Left forelimb (tissue), 1 donor: ENCODE measurements at regions not wholly inside any gene's neighbourhood (a gene's known extent, or its start where the extent isn't known, plus 50 kb on each side); places are given as distances from the start of the nearest gene placed in this dataset.
"Not testable (repeated sequence)": the region's sequence is repeated elsewhere in the genome, so short reads cannot be mapped to it uniquely, and the experiment has no call there.

Experiments
- DNase-seq: peaks from one replicate; pipeline ENCODE4 v3.0.0-alpha.2; 2018; ENCODE audit warnings: low spot score

DNA sequence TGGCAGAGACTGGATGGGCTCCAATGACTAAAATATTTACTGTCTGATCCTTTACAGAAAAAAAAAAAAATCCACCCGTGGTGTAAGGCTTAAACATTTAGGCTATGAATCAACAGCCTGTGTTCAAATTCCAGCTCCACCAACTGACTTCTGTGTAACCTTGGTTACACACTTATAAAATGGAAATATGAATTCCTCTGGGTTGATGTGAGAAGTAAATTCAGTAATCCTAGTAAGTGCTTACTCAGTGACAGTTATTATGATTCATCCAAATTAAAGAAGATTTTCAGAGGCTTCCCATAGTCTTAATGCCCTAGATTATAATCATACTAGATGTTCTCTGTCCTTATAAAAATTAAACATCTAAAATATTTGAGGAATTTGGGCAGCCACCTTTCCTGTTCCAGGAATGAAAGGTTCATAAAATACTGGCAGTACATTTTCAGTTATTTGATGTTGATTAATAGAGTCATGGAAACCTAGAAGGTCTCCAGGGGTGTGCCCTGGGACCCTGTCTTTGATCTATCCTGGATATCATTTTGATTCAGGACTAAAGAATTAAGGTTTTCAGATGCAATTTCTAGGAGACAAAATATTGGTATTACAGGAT is 180.3 kb upstream of the ZNF217 start:
- no peak for DNase-seq

DNA sequence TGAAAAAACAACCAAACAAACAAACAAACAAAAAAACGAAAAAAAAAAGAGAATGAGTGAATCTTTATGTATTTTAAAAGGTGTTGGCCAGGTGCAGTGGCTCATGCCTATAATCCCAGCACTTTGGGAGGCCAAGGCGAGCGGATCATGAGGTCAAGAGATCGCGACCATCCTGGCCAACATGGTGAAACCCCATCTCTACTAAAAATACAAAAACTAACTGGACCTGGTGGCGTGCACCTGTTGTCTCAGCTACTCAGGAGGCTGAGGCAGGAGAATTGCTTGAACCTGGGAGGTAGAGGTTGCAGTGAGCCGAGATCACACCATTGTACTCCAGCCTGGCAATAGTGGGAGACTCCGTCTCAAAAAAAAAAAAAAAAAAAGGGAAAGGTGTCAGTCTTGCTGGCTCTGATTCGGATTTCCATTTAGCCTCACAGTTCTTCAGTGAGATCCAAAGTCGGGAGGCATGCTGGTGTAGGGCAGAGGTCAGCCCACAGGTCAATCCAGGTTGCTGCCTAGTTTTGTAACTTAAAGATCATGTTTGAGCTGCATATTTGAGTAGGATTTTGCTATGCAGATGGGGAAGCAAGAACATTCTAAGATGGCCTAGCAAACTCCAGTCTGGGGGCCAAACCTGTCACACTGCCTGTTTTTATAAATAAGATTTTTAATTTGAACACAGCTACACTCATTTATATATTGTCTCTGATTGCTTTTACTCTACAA is 179.6 kb upstream of the ZNF217 start:
- not testable (repeated sequence) for DNase-seq

DNA sequence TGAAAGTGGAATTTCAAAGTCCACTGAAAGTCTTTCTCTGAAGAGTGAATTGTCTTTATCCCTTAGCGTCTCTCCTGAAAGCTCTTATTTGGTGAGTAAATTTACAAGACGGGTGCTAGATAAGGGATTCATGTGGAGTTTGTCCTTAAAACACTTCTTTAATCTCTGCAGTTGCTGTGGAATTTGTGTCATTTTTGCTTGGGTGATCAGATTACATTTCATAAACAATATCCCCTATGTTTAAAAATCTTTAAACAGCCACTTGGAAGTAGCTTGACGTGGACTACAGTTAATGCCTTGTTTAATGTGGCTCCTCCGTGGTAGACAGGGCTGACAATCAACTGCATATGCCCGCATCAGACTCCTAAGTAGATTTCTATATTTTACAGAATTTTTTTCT is 175.4 kb upstream of the ZNF217 start:
- DNase-seq = no peak

DNA sequence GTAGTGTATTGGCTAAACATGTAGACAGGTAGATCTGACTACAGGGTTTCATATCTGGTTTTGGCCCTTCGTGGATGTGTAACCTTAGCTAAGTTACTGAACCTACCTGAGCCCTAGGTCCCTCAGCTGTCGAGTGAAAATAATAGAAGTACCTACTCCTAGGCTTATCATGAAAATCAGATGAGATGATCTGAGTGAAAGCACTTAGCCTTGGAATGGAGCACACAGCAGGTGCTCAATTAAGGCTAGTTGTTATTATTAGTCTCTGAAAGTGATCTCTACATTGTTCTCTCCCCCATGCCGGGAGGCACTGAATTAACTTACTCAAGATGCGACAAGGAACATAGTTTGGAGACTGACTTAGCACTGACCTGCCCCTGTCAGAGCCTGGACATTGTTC is 174.7 kb upstream of the ZNF217 start:
- DNase-seq = no peak

DNA sequence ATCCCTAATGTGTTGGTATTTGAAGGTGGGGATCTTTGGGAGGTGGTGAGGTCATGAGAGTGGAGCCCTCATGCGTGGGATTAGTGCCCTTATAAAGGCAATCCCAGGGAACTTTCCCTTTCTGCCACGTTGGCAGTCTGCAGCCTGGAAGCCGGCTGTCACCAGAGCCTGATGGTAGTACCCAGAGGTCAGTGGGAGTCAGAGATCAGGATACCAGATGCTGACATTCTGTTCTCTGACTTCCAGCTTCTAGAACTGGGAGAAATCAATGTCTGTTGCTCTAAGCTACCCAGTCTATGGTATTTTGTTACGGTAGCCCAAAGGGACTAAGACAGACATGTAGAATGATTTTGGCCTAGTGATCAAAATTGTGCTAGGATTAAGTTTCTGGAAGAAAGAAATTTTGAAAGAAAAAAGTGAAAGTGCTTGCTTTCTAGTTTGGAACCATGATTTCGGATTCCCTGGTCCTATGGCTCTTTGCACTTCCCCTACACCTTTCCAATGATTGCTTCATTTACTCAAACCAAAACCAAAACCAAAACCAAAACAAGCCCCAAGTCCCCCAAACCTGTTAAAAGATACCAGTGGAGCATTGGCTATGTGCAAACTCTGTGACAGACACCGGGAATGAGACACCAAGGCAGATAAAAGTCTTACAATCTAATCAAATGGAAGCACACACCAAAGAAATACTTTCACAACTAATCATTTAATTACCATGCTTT is 173.7 kb upstream of the ZNF217 start:
- no peak for DNase-seq

DNA sequence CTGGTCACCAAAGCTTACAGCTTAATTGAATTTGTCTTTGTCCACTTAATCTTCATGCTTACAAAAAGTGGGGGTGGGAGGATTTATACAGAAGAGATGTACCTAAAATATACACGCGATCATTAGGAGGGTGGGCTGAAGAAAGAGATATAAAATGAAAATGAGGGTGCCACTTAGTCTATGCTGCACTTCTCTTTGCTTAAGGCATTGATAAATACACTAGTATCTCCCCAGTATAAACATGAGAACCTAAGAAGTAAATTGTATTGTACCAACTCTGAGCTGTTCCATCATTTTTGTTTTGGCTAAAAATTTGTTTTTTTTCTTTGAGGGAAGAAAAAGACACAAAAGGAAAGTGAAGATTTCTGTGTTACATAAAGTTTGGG is 170.8 kb upstream of the ZNF217 start:
- DNase-seq = no peak

DNA sequence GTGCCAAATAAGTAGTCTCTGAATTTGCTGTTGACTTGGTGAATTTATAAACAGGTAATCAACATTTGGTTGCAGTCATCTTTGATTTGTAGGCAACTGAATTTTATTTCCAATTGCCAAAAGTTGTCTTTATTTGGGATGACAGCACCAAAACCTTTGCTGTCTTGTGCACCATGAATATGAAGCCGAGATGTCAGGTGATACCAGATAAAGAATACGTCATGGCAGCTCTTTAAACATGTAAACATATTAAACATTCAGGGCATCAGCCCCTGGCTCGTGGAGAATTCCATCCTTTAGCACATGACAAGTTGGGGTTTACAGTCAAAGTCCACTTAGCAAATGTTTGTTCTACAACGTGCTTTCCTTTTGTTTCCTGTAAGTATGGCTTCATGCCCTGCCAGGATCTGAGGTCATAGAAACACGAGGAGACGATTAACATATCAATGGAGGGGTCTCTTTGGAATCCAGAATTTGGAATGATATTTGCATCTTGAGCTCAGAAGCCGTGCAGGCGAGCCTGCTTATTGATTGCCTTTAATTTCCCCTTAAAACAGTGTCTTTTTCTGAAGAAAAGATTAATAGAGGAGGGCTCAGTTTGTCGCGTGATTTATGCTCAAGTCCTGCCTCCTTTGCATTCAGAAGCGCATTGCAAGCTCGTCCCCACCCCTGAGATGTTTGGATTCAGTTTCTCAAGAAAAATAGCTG is 170.2 kb upstream of the ZNF217 start:
- no peak for DNase-seq

DNA sequence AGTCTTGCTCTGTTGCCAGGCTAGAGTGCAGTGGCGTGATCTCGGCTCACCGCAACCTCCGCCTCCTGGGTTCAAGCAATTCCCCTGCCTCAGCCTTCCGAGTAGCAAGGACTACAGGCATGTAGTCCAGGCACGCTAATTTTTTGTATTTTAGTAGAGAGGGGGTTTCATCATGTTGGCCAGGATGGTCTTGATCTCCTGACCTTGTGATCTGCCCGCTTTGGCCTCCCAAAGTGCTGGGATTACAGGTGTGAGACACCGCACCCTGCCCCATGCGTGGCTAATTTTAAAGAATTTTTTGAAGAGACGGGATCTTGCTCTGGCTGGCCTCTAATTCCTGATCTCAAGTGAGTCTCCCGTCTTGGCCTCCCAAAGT is 168.8 kb upstream of the ZNF217 start:
- not testable (repeated sequence) for DNase-seq

DNA sequence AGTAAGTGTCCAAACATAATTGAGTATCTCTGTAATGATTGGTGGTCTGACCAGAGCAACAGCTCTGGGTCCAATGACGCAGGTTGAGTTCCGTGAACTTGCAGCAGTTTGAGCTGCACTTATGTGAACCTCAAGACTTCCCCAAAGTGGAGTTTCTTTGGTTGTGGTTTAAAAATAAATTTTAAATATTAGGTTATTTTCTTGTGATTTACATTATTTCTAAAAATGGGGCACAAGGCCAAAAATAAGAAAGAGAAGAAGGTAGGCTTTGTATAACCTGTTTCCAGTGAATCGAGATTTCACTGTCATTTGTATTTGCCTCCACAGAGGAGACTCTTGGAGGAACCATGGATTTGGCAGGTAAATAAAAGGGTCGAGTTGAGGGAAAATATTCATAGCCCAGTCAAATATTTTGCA is 166.4 kb upstream of the ZNF217 start:
- no peak for DNase-seq

DNA sequence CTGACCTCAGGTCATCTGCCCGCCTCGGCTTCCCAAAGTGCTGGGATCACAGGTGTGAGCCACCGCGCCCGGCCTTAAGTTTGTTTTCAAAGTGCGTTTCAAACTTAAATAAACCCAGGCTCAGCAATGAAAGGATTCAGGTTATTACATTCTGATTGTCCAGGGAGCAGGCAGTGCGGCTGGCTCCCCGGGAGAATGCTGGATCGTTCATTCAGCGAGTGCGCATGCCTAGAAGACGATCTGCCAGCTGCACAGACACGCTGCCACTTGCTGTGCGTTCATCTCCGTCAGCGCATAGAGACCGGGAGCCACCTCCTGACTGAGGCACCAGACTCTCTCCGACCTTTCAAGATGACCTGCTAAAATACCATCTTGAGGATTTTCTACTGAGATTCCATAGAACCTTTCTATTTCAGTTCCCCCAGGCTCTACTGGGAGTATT is 163.9 kb upstream of the ZNF217 start:
- DNase-seq = no peak

DNA sequence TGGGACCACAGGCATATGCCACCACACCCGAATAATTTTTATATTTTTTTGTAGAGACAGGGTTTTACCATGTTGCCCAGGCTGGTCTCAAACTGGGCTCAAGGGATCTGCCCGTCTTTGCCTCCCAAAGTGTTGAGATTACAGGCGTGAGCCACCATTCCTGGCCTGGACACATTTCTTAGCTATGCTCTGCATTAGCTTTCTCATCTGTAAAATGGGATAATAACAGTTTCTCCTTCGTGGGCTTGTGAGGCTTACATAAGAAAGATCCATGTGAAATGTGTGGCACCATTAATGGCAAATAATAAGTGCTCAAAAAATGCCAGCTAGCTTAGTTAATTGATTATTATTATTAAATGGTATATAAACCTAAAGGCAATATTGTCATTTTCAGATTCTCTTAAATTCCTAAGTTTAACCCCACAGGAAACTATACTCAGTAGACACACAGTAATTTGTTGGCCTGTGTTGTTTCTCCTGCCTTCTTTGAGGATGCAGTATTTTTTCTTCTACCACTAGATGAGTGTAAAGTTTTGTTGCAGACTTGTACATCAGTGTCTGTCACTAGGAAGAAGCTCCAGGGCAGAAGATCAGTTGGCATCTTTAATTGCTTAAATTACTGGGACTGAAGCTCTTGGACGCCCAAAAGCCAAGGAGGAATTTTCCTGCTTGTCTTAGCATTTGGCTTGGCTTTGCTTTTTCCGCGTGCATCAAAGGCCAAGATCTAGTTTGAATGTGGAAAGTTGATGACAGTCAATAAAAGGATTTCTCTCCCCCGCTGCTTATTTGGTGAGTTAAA is 162.3 kb upstream of the ZNF217 start:
- DNase-seq = no peak

DNA sequence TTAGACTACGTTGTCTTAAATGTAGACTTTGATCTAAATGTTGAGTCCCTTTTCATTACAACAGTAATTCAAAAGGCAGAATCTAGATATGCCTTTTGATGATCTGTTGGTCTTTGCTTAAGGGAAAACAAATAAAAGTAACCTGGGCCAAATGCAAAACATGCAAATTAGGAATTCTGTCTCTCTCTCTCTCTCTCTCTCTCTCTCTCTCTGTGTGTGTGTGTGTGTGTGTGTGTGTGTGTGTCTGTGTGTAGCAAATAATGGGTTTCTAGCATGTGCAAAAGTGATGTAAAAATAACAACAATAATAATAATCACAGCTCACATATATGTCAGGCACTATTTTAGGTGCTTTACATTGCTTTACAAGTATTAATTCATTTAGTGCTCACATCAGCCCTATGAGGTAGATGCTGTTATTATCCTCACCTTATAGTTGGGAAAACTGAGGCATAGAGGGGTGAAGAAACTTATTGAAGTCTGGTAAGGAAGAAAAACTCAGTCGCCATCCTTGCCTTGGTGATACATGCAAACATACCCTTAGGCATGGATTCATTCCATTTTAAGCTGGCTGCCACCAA is 160.3 kb upstream of the ZNF217 start:
- no peak for DNase-seq

DNA sequence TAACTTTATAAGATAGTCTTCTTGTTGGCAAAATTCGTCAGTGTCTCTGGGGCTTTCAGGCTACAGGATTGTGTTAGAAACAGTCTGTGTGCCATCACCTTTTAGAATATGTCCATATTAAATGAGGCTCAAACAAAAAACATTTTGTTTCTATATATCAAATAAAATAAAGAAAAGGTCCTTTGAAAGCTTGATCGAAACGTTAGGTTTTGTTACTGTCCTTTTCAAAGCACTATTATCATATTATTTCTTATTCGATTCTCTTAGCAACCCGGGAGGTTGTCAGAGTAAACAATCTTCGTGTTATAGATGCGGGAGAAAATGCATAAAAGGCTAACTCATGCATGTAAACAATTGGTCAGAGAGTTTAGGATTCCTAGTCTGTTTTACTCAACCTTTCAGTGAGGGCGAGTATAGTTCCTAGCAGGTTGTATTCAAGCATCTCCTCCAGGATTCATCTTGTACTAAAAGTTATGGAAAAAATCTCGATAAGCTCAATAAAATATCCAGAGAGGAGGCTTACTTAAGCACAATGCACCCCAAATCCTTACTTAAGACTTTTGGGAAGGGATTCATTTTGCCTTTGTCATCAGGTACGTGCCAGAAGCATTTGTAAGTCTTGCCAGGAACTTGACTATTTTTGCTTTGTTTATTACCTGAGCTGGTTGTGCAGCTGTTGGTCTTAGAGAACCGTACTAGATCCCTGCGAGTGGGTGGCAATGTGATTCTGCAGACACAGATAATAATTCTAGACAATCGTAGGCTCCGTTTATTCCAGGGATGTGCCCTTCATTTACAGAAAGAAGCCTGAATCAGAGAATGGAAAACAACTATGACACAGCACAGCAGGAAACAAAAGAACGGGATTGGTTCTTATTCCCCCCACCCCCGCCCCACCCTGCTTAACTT is 159.6 kb upstream of the ZNF217 start:
- DNase-seq = no peak

DNA sequence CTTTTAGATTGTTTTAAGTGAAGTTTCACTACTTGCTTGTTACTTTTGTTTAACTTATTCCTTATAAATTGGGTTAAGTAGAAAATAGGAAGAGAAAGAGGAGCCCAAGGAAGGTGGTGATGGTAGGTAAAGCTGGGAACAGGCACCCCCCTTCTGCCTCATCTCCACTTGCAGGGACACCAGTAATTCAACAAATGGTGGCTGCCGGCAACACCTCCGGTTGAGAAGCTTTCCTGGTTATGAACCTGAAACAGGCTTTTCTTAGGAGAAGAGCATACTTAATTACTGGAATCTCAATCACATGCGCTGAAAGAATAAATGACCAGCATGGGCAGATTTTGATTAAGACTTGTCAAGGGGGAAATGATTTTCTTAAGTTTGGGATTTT is 158.9 kb upstream of the ZNF217 start:
- no peak for DNase-seq

DNA sequence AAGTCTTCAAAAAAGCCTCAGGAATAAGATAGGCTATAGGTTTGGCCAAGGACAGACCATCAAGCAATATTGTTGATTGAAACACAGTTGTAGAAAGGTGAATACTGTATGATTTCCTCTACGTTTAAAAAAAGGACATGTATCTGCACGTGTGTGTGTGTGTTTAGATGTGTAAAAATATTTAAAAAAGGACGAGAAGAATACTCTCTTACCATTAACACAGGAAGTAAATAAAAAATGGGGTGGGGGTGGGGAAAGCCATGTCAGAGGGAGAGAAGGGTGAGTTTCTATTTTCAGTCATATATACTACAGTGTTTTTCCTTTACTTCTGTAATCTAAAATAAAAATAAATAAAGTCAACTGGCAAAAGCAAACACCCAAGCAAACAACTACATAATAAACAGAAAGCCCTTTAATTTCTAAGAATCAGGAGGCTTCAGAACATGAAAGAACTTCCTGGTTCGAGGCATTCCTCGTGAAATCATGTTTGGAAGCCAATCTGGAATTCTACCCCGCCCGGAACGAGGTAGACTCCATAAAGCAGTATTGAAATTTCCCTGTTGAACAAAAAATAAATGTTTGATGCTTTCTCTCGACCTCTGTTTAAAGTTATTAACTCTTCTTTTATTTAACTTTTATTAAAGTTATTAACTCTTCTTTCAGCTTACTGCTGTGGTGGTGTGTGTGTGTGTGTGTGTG is 158.1 kb upstream of the ZNF217 start:
- no peak for DNase-seq

DNA sequence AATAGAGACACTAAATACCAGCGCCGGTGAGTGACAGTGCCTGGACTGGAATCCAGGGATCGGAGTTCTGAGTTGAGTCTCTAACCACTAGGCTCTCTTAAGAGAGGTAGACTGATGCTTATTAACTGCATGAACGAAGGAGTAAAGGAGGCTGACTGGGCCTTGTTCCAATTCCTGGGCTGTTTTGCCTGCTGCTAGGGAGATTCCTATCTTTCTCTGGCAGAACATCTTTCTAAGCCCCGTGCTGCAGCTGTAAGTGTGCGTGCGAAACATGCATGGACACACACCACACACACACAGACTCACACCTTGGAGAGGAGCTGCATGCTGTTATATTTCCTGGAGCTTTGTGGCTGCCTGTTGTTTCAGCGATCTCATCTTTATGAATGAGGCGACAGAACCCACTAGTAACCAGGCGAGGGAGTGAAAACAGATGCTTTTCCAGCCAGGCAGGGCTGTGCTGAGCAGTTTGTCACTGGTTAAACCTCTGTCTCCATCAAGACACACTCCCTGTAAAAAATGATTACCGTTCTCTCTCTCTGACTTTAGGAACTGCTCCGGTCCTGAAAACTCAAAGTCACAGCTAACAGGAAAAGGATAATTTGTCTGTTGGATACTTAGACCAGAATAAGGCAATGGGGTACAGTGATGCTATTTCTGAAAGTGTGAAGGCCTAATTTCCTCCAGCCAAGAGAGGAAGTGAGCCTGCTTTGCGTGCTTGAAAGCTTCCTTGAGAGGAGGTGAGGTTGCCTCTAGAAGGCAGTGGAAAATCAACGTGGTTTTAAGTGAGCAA is 157.4 kb upstream of the ZNF217 start:
- peak; percentile 73 for DNase-seq

DNA sequence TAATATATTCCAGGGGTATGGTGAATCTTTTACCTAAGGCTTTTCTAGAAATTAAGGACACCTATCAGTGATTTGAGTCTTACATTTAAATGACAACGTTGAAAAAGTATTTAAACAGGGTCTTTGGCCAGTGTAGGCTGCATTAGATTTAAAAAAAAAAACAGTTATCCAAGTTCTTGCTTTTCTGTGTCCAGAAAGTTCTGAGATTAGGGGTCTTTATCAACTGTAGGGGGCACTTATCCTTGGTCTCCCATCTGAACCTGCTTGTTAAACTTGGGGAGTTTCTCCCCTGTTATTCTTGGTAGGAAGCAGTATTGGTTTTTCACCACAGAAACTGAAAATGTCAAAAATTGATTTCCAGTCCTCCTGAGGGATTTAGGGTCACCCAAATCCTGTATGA is 155.9 kb upstream of the ZNF217 start:
- no peak for DNase-seq

DNA sequence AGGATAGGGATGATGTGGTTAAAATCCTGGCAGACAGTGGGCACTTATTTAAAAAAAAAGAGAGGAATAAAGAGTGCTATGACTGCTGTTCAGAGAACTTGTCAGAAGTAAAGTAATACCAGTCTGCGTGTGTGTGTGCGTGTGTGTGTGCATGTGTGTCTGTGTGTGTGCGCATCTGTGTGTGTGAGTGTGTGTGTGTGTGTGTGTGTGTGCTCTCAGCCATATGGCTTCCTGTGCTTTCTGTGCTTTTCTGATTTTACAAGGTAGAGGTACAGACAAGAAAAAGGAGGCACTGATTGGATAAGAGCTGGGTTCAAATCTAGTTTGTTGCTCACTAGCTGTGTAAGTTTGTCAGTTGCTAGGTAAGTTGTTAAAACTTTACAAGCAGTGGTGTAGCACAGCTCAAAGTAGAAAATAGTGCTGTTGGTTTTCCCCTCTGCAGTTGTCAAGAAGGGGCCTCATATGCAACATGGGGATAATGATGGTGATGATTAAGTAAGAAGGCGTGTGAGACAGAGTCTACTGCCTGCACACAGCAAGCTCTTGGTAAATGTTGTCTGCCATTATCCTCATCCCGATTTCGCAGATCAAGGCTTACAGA is 155.3 kb upstream of the ZNF217 start:
- no peak for DNase-seq

DNA sequence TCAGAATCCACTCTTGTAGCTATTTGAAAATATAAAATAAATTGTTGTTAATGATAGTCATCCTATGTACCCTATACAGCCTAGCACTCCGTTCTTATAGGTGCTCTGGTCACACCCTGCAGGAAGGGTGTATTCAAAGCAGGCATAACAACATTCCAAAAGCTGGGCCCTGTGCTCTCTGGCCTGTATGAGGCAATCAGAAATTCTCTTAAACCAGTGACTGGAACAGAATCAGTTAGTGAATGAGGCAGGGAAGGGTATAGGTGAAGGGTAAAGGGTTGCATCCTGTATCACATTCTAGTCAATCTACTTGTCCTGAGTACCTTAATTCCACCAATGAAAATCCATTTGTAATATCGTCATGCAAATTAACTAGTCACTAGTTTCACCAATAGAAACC is 154.5 kb upstream of the ZNF217 start:
- no peak for DNase-seq
